Upper lobe of left lung (tissue), 6 donors: ENCODE measurements at regions not wholly inside any gene's neighbourhood (a gene's known extent, or its start where the extent isn't known, plus 50 kb on each side); places are given as distances from the start of the nearest gene placed in this dataset.

Experiments
- ATAC-seq, 2 donors: fragments of 200-7000 bp; cut with Tn5 transposase; one replicate each; pipeline ENCODE4 v1.9.1; 2022; ENCODE audit warnings: mild to moderate bottlenecking in 2 of 2, moderate library complexity in 2 of 2; ENCODE audit not compliant: low FRiP score in 2 of 2
- DNase-seq, 2 donors: peaks; one replicate each; pipeline ENCODE4 v3.0.0-alpha.2; 2019 to 2020
- H3K27ac ChIP-seq, 4 donors: fragments of 200-600 bp; sonication (generic); one replicate each; pipeline ENCODE4 v1.5.1; 2016 to 2019
- H3K27me3 ChIP-seq, 4 donors: fragments of 200-600 bp; sonication (generic); one replicate each; pipeline ENCODE4 v1.5.1; 2017 to 2019
- H3K36me3 ChIP-seq, 4 donors: fragments of 200-600 bp; sonication (generic); one replicate each; pipeline ENCODE4 v1.5.1; 2016 to 2019
- H3K4me1 ChIP-seq, 4 donors: fragments of 200-600 bp; sonication (generic); one replicate each; pipeline ENCODE4 v1.5.1; 2018 to 2019
- H3K4me3 ChIP-seq, 4 donors: fragments of 200-600 bp; sonication (generic); one replicate each; pipeline ENCODE4 v1.5.1; 2017 to 2019; ENCODE audit warnings: mild to moderate bottlenecking in 2 of 4, moderate library complexity in 1 of 4
- H3K9me3 ChIP-seq, 4 donors: fragments of 200-600 bp; sonication (generic); one replicate each; pipeline ENCODE4 v1.5.1; 2018 to 2019
- EP300 ChIP-seq, 4 donors: sonication (generic); formaldehyde crosslinking; IDR thresholded peaks; one replicate each; pipeline ENCODE4 v1.5.1; 2017; ENCODE audit warnings: antibody characterized with exemption in 4 of 4, control low read depth in 2 of 4
- POLR2A ChIP-seq, 4 donors: fragments of 450-650 bp; IDR thresholded peaks; one replicate each; pipeline ENCODE4 v1.5.1; 2016 to 2017; ENCODE audit warnings: antibody characterized with exemption in 4 of 4, mild to moderate bottlenecking in 2 of 4
- POLR2AphosphoS5 ChIP-seq, 2 donors: sonication (generic); formaldehyde crosslinking; IDR thresholded peaks; one replicate each; pipeline ENCODE4 v1.5.1; 2017; ENCODE audit warnings: antibody characterized with exemption in 2 of 2
- WGBS, 2 donors: methylation state at CpG; one replicate each; pipeline ENCODE4 v1.1.5; 2017 to 2018; 5-methylcytosine and 5-hydroxymethylcytosine counted together
- TF ChIP-seq, protein P1 (sequence below), 6 experiments: fragments of 450-650 bp in 4 of 6; fragments of 200-600 bp in 2 of 6; sonication (generic) in 2 of 6; IDR thresholded peaks; one replicate each; pipeline ENCODE4 v1.5.1; 2016 to 2019; ENCODE audit warnings: antibody characterized with exemption in 6 of 6
- donor health status: DM: no; HTN: no; CAD: no; lungs with moderate emphysema.
- donor health status: DM: no; HTN: yes; CAD: no; lungs with severe emphysema.

DNA sequence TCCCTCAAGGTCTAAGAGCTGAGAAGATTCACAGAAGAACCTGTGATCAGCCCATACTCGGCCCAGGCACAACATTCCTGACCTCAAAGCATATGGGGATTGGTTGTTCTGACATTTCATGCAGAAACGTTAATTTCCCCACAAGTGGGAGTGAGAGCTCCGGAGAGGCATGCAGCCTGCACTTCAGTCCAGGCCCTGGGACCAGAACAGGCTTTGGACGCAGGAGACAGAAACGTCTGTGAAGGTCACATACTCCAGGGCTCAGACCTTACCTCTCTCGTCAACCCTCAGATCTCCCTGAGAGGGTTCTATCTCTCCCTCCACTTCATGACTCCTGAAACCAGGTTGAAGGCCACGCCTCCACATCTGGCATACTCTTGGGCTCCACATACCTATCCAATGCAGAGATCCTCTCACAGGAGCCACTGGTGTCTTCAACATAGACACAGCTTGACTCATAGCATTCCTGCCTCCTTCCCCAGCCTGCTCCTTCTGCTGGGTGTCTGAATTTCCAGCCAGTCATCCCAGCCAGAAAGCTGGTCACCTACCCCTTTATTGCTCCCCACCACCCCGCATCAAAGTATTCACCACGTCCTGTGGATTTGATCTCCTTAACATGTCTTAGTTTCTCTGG, 149.2 kb downstream of the OMA1 start:
- no peak for ATAC-seq
- 78 to 82% methylated on average over 9 of the region's 9 CpGs for WGBS, 2 donors

DNA sequence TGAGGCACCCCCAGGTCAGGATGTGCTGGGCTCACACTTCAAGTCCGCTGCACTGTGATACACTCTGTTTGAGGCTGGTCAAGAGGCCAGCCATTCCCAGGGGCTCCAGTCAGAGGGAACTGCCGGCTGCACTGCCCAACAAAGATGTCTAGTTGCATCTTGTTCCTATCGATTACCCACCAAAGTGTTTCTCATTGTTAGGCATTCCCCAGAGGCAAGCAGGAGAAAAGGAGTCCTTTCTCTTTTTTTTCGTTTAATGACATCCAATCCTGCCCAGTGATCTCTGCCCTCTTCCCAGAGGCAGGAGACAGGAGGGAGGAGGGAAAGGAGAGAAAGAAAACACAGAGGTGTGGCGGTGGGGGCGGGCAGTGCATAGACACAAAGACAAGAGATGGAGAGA, 150.4 kb downstream of the OMA1 start:
- 74 to 85% methylated on average over 5 to 6 of the region's 6 CpGs for WGBS, 2 donors
- Histone ChIP-seq H3K27me3 (no peaks in the 10 kb centered on the region), H3K36me3 (no peaks in the 10 kb centered on the region), H3K4me3 (no peak overlapping the region), H3K27ac (no peak overlapping the region), H3K4me1 (peaks cover 0 to 8% (median 2%) of the 10 kb centered on the region in 4 donors), H3K9me3 (no peaks in the 10 kb centered on the region)
- no peak for TF ChIP-seq EP300 (IDR thresholded peaks at IDR 0.05)
- TF ChIP-seq, protein P1, sequence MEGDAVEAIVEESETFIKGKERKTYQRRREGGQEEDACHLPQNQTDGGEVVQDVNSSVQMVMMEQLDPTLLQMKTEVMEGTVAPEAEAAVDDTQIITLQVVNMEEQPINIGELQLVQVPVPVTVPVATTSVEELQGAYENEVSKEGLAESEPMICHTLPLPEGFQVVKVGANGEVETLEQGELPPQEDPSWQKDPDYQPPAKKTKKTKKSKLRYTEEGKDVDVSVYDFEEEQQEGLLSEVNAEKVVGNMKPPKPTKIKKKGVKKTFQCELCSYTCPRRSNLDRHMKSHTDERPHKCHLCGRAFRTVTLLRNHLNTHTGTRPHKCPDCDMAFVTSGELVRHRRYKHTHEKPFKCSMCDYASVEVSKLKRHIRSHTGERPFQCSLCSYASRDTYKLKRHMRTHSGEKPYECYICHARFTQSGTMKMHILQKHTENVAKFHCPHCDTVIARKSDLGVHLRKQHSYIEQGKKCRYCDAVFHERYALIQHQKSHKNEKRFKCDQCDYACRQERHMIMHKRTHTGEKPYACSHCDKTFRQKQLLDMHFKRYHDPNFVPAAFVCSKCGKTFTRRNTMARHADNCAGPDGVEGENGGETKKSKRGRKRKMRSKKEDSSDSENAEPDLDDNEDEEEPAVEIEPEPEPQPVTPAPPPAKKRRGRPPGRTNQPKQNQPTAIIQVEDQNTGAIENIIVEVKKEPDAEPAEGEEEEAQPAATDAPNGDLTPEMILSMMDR (IDR thresholded peaks at IDR 0.05): no peak
- ATAC-seq: no peak
- no peak for DNase-seq

More for the DNA sequence above, 149.2 kb downstream of the OMA1 start:
- Histone ChIP-seq H3K27me3 (no peaks in the 10 kb centered on the region), H3K4me1 (peaks cover 0 to 8% (median 2%) of the 10 kb centered on the region in 4 donors), H3K9me3 (no peaks in the 10 kb centered on the region), H3K27ac (no peak overlapping the region), H3K36me3 (no peaks in the 10 kb centered on the region), H3K4me3 (no peak overlapping the region)
- TF ChIP-seq EP300 (IDR thresholded peaks at IDR 0.05): no peak
- TF ChIP-seq POLR2AphosphoS5 (IDR thresholded peaks at IDR 0.05): no peak
- TF ChIP-seq, protein P1 (IDR thresholded peaks at IDR 0.05): no peak
- TF ChIP-seq POLR2A (IDR thresholded peaks at IDR 0.05): no peak
- no peak for DNase-seq

DNA sequence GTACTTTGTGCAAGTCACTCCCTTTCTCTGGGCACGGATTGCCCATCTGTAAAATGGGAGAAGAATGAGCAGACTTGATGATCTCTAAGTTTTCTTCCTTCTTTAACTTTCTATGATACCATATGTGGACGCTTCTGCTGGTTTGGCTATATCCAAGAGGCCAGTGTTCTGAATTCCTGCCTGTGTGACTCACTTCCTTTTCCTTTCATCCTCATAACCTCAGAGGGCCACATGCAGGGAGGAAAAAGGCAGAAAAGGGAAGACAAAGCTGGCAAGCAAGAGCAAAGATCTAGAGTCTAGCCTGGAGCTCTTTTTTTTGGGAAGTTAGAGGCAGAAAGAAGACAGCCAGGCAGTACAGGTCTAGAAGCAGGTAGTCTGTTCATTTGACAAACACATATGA, 151.2 kb downstream of the OMA1 start:
- ATAC-seq (peak in 1 of 2 donors; percentile 76), DNase-seq (no peak)
- 50 to 54% methylated on average over 2 of the region's 2 CpGs for WGBS, 2 donors
- Histone ChIP-seq H3K4me3 (no peak overlapping the region), H3K36me3 (no peaks in the 10 kb centered on the region), H3K27me3 (no peaks in the 10 kb centered on the region), H3K27ac (no peak overlapping the region), H3K4me1 (peaks cover 0 to 8% (median 2%) of the 10 kb centered on the region in 4 donors), H3K9me3 (no peaks in the 10 kb centered on the region)
- TF ChIP-seq, protein P1 (IDR thresholded peaks at IDR 0.05): no peak
- TF ChIP-seq EP300 (IDR thresholded peaks at IDR 0.05): no peak
- no peak for TF ChIP-seq POLR2AphosphoS5 (IDR thresholded peaks at IDR 0.05)
- no peak for TF ChIP-seq POLR2A (IDR thresholded peaks at IDR 0.05)

DNA sequence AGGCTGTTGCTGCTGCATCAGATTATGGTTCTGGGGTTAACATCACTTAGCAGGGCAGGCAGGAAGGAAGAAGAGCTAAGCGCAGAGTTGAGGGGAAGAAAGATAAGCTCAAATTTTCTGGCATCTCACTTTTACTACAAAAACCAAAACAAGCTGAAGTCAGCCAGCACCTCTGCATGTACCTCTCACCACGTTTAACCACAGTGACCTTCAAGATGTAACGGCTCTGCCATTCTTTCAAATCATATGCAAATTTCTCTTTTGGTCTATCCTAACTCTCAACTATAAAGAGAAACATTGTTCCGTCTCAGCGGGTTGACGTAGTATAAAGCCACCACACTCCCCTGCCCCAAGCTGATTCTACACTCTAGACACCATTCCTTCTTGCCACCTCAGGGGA, 154.4 kb downstream of the OMA1 start:
- no peaks in the 10 kb centered on the region for H3K36me3 ChIP-seq
- DNase-seq (no peak), ATAC-seq (no peak)
- 73 to 83% methylated on average over 6 of the region's 6 CpGs for WGBS, 2 donors
- H3K27me3 ChIP-seq: no peaks in the 10 kb centered on the region
- TF ChIP-seq, protein P1 (IDR thresholded peaks at IDR 0.05): no peak
- TF ChIP-seq POLR2A (IDR thresholded peaks at IDR 0.05) (no peak), POLR2AphosphoS5 (IDR thresholded peaks at IDR 0.05) (no peak), EP300 (IDR thresholded peaks at IDR 0.05) (no peak)
- H3K27ac ChIP-seq: no peak overlapping the region
- no peak overlapping the region for H3K4me3 ChIP-seq
- H3K9me3 ChIP-seq: no peaks in the 10 kb centered on the region
- peaks cover 0 to 8% (median 2%) of the 10 kb centered on the region in 4 donors for H3K4me1 ChIP-seq

DNA sequence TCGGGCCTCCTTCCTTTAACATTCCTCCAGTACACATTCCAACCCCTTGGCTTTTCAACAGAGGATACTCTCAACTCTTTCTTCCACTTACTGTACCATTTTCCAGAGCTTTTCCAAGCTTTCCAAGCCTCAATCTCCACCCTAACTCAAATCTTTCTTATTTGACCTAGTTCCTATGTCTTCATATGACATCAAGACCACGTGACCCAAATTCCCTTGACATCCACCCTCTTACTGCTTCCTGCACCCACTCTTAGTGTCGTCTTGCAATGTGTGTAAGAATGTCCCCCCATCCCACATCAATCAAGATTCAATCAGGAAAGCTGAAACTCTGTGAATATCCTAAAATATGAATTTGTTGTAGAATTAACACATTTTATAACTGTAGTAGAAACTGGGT, 155.0 kb downstream of the OMA1 start:
- no peak for TF ChIP-seq EP300 (IDR thresholded peaks at IDR 0.05)
- TF ChIP-seq, protein P1 (IDR thresholded peaks at IDR 0.05): no peak
- no peak for TF ChIP-seq POLR2AphosphoS5 (IDR thresholded peaks at IDR 0.05)
- TF ChIP-seq POLR2A (IDR thresholded peaks at IDR 0.05): no peak
- Histone ChIP-seq H3K9me3 (no peaks in the 10 kb centered on the region), H3K4me3 (no peak overlapping the region), H3K4me1 (peaks cover 0 to 8% (median 2%) of the 10 kb centered on the region in 4 donors), H3K27me3 (no peaks in the 10 kb centered on the region), H3K27ac (no peak overlapping the region), H3K36me3 (no peaks in the 10 kb centered on the region)
- ATAC-seq: no peak
- DNase-seq: no peak
- WGBS, 2 donors: 80 to 82% methylated on average over 3 of the region's 3 CpGs
